ENCODE measurements at regions not wholly inside any gene's neighbourhood (a gene's known extent, or its start where the extent isn't known, plus 50 kb on each side); places are given as distances from the start of the nearest gene placed in this dataset.

GRCh38 chr19:32251634-32252332 is 93.6 kb upstream of the ZNF507 start:
- DNase-seq (ENCODE audit: low read depth): no peak

GRCh38 chr19:32252333-32252669 is 93.1 kb upstream of the ZNF507 start:
- no peak for DNase-seq (ENCODE audit: low read depth)

- no peak for DNase-seq (ENCODE audit: low read depth)
These were observed 91.5 kb upstream of the ZNF507 start for GRCh38 chr19:32253683-32254508.

GRCh38 chr19:32254509-32254890 is 90.9 kb upstream of the ZNF507 start:
- no peak for DNase-seq (ENCODE audit: low read depth)

GRCh38 chr19:32255536-32256295 is 89.7 kb upstream of the ZNF507 start:
- no peak for DNase-seq (ENCODE audit: low read depth)

GRCh38 chr19:32256341-32256975 is 89.0 kb upstream of the ZNF507 start:
- DNase-seq (ENCODE audit: low read depth): no peak

- no peak for DNase-seq (ENCODE audit: low read depth)
These were observed 87.9 kb upstream of the ZNF507 start for GRCh38 chr19:32257326-32258073.

- no peak for DNase-seq (ENCODE audit: low read depth)
These were observed 87.2 kb upstream of the ZNF507 start for GRCh38 chr19:32258167-32258566.

- DNase-seq (ENCODE audit: low read depth): no peak
These were observed 80.8 kb upstream of the ZNF507 start for GRCh38 chr19:32264568-32264967.

GRCh38 chr19:32265995-32266394 is 79.4 kb upstream of the ZNF507 start:
- no peak for DNase-seq (ENCODE audit: low read depth)

GRCh38 chr19:32266460-32266859 is 79.0 kb upstream of the ZNF507 start:
- no peak for DNase-seq (ENCODE audit: low read depth)

- DNase-seq (ENCODE audit: low read depth): no peak
These were observed 77.0 kb upstream of the ZNF507 start for GRCh38 chr19:32268381-32268780.

- DNase-seq (ENCODE audit: low read depth): no peak
These were observed 75.6 kb upstream of the ZNF507 start for GRCh38 chr19:32269831-32270230.

GRCh38 chr19:32273483-32273882 is 71.9 kb upstream of the ZNF507 start:
- DNase-seq (ENCODE audit: low read depth): no peak

GRCh38 chr19:32287086-32287485 is 58.3 kb upstream of the ZNF507 start:
- DNase-seq (ENCODE audit: low read depth): no peak

GRCh38 chr19:32287811-32288227 is 57.6 kb upstream of the ZNF507 start:
- no peak for DNase-seq (ENCODE audit: low read depth)

GRCh38 chr19:32289566-32290210 is 55.7 kb upstream of the ZNF507 start:
- DNase-seq (ENCODE audit: low read depth): no peak

GRCh38 chr19:32291876-32292275 is 53.5 kb upstream of the ZNF507 start:
- no peak for DNase-seq (ENCODE audit: low read depth)

- no peak for DNase-seq (ENCODE audit: low read depth)
These were observed 50.5 kb upstream of the ZNF507 start for GRCh38 chr19:32294871-32295438.

Data from activated T-cell treated with anti-CD3 and anti-CD28 coated beads for 1 hour (primary cell).